ENCODE measurements at regions not wholly inside any gene's neighbourhood (a gene's known extent, or its start where the extent isn't known, plus 50 kb on each side); places are given as distances from the start of the nearest gene placed in this dataset.

GRCh38 chr17:13253733-13254410, 236.0 kb upstream of the ELAC2 start:
- Histone ChIP-seq H3K9me3 (ENCODE audit: control insufficient read depth, insufficient read depth, low read depth, low read length) (no peaks in the 10 kb centered on the region), H3K4me1 (ENCODE audit: control insufficient read depth, insufficient read depth, low read length) (no peaks in the 10 kb centered on the region), H3K27ac (ENCODE audit: extremely low read depth, low read depth, low read length) (no peak overlapping the region), H3K36me3 (ENCODE audit: control insufficient read depth in 2 of 2, insufficient read depth in 1 of 2, low read length in 2 of 2) (no peaks in the 10 kb centered on the region), H3K4me3 (ENCODE audit: low read depth, low read length) (no peak overlapping the region)
- ChIA-PET CTCF (interaction anchor here (0.5 kb wide), 1 partner anchor 174 kb away, joined by 4 read pairs; no protein-coding TSS in a partner anchor), POLR2A (no interaction called here)
- TF ChIP-seq ZBTB44 (tag by site-specific recombination; IDR thresholded peaks at IDR 0.05) (no peak), PATZ1 (tag by site-specific recombination; IDR thresholded peaks at IDR 0.05) (no peak), ZFP37 (tag by site-specific recombination; IDR thresholded peaks at IDR 0.05) (no peak), ZNF670 (tag by site-specific recombination; IDR thresholded peaks at IDR 0.05; ENCODE audit: low read depth) (no peak), ZSCAN16 (tag by site-specific recombination; IDR thresholded peaks at IDR 0.05) (no peak), SCRT2 (tag by site-specific recombination; IDR thresholded peaks at IDR 0.05) (no peak), ZNF76 (tag by site-specific recombination; IDR thresholded peaks at IDR 0.05; ENCODE audit: borderline replicate concordance, low read depth) (no peak), REPIN1 (tag by site-specific recombination; IDR thresholded peaks at IDR 0.05; ENCODE audit: low read depth) (no peak), ZBTB48 (tag by site-specific recombination; IDR thresholded peaks at IDR 0.05) (no peak), ZNF707 (tag by site-specific recombination; IDR thresholded peaks at IDR 0.05) (no peak), BCL6B (tag by site-specific recombination; IDR thresholded peaks at IDR 0.05) (no peak), ZNF146 (tag by site-specific recombination; IDR thresholded peaks at IDR 0.05) (no peak)

- ChIA-PET POLR2A (no interaction called here), CTCF (interaction anchor here (0.7 to 0.8 kb wide), 2 partner anchors 269 to 1543 kb away, joined by 3 read pairs; no protein-coding TSS in a partner anchor)
- Histone ChIP-seq H3K9me3 (ENCODE audit: control insufficient read depth, insufficient read depth, low read depth, low read length) (no peaks in the 10 kb centered on the region), H3K4me1 (ENCODE audit: control insufficient read depth, insufficient read depth, low read length) (no peaks in the 10 kb centered on the region), H3K4me3 (ENCODE audit: low read depth, low read length) (no peak overlapping the region), H3K27ac (ENCODE audit: extremely low read depth, low read depth, low read length) (no peak overlapping the region), H3K36me3 (ENCODE audit: control insufficient read depth in 2 of 2, insufficient read depth in 1 of 2, low read length in 2 of 2) (no peaks in the 10 kb centered on the region)
- TF ChIP-seq PATZ1 (tag by site-specific recombination; IDR thresholded peaks at IDR 0.05), result no peak
These were observed 226.7 kb upstream of the ELAC2 start for GRCh38 chr17:13244513-13244912.

- POLR2A ChIA-PET, result no interaction called here
- CTCF ChIA-PET, result no interaction called here
- H3K4me1 ChIP-seq (ENCODE audit: control insufficient read depth, insufficient read depth, low read length), result no peaks in the 10 kb centered on the region
- no peaks in the 10 kb centered on the region for H3K36me3 ChIP-seq (ENCODE audit: control insufficient read depth in 2 of 2, insufficient read depth in 1 of 2, low read length in 2 of 2)
- H3K9me3 ChIP-seq (ENCODE audit: control insufficient read depth, insufficient read depth, low read depth, low read length), result no peaks in the 10 kb centered on the region
- TF ChIP-seq ZNF302 (tag by site-specific recombination; IDR thresholded peaks at IDR 0.05; ENCODE audit: low read depth) (no peak), ZNF398 (tag by site-specific recombination; IDR thresholded peaks at IDR 0.05) (no peak), ZNF223 (tag by site-specific recombination; IDR thresholded peaks at IDR 0.05) (no peak), KLF9 (tag by site-specific recombination; IDR thresholded peaks at IDR 0.05; ENCODE audit: low read depth) (no peak), ZBTB48 (tag by site-specific recombination; IDR thresholded peaks at IDR 0.05) (no peak)
- H3K27ac ChIP-seq (ENCODE audit: extremely low read depth, low read depth, low read length), result no peak overlapping the region
- no peak overlapping the region for H3K4me3 ChIP-seq (ENCODE audit: low read depth, low read length)
These were observed 225.8 kb upstream of the ELAC2 start for GRCh38 chr17:13243585-13243984.
